ENCODE measurements at regions not wholly inside any gene's neighbourhood (a gene's known extent, or its start where the extent isn't known, plus 50 kb on each side); places are given as distances from the start of the nearest gene placed in this dataset.
"Not testable (repeated sequence)": the region's sequence is repeated elsewhere in the genome, so short reads cannot be mapped to it uniquely, and the experiment has no call there.

GRCh38 chr9:95684516-95684915 lies 167.7 kb upstream of the PTCH1 start:
- H3F3A ChIP-seq (ENCODE audit: control insufficient read depth, insufficient read depth) = no peaks in the 10 kb centered on the region
- H3K9me2 ChIP-seq (replicated peaks; ENCODE audit: control insufficient read depth, low read length) = no peaks in the 10 kb centered on the region
- H3K27ac ChIP-seq (ENCODE audit: low read depth, low read length) = no peak overlapping the region
- no peak overlapping the region for H3K4me2 ChIP-seq (ENCODE audit: low read length)
- no peaks in the 10 kb centered on the region for H3K36me3 ChIP-seq (ENCODE audit: control insufficient read depth, low read length)
- H3K4me3 ChIP-seq (ENCODE audit: low read length) = no peak overlapping the region
- H3K9me3 ChIP-seq (ENCODE audit: control insufficient read depth, insufficient read depth, low read length) = no peaks in the 10 kb centered on the region
- no peak for TF ChIP-seq CTCF (IDR thresholded peaks at IDR 0.05; ENCODE audit: low read depth, low read length, poor library complexity, severe bottlenecking)
- TF ChIP-seq EZH2phosphoT487 (IDR thresholded peaks at IDR 0.05; ENCODE audit: borderline replicate concordance, low read length) = no peak
- H3K4me1 ChIP-seq (ENCODE audit: control insufficient read depth, low read length) = no peaks in the 10 kb centered on the region
- no peaks in the 10 kb centered on the region for H3K79me2 ChIP-seq (ENCODE audit: control insufficient read depth, low read length)
- H4K20me1 ChIP-seq (ENCODE audit: control insufficient read depth, insufficient read depth, low read depth, low read length) = no peaks in the 10 kb centered on the region
- H3K27me3 ChIP-seq (ENCODE audit: control insufficient read depth, low read length) = no peaks in the 10 kb centered on the region

- H3K27me3 ChIP-seq (ENCODE audit: control insufficient read depth, low read length); H3K9me3 ChIP-seq (ENCODE audit: control insufficient read depth, insufficient read depth, low read length); H4K20me1 ChIP-seq (ENCODE audit: control insufficient read depth, insufficient read depth, low read depth, low read length); H3K4me1 ChIP-seq (ENCODE audit: control insufficient read depth, low read length); H3K27ac ChIP-seq (ENCODE audit: low read depth, low read length); H3K79me2 ChIP-seq (ENCODE audit: control insufficient read depth, low read length); H3K4me2 ChIP-seq (ENCODE audit: low read length); H3K36me3 ChIP-seq (ENCODE audit: control insufficient read depth, low read length); H3F3A ChIP-seq (ENCODE audit: control insufficient read depth, insufficient read depth); H3K4me3 ChIP-seq (ENCODE audit: low read length); H3K9me2 ChIP-seq (replicated peaks; ENCODE audit: control insufficient read depth, low read length): not testable (repeated sequence)
Observed at GRCh38 chr9:95680306-95680705, 163.5 kb upstream of the PTCH1 start.

GRCh38 chr9:95679874-95680273 lies 163.1 kb upstream of the PTCH1 start:
- Histone ChIP-seq H4K20me1 (ENCODE audit: control insufficient read depth, insufficient read depth, low read depth, low read length) (no peaks in the 10 kb centered on the region), H3K27me3 (ENCODE audit: control insufficient read depth, low read length) (no peaks in the 10 kb centered on the region), H3K27ac (ENCODE audit: low read depth, low read length) (no peak overlapping the region), H3K9me3 (ENCODE audit: control insufficient read depth, insufficient read depth, low read length) (no peaks in the 10 kb centered on the region), H3K4me1 (ENCODE audit: control insufficient read depth, low read length) (no peaks in the 10 kb centered on the region), H3K79me2 (ENCODE audit: control insufficient read depth, low read length) (no peaks in the 10 kb centered on the region), H3F3A (ENCODE audit: control insufficient read depth, insufficient read depth) (no peaks in the 10 kb centered on the region), H3K36me3 (ENCODE audit: control insufficient read depth, low read length) (no peaks in the 10 kb centered on the region), H3K9me2 (replicated peaks; ENCODE audit: control insufficient read depth, low read length) (no peaks in the 10 kb centered on the region), H3K4me2 (ENCODE audit: low read length) (no peak overlapping the region), H3K4me3 (ENCODE audit: low read length) (no peak overlapping the region)
- no peak for TF ChIP-seq EZH2phosphoT487 (IDR thresholded peaks at IDR 0.05; ENCODE audit: borderline replicate concordance, low read length)
- no peak for TF ChIP-seq CTCF (IDR thresholded peaks at IDR 0.05; ENCODE audit: low read depth, low read length, poor library complexity, severe bottlenecking)

- Histone ChIP-seq H3K9me2 (replicated peaks; ENCODE audit: control insufficient read depth, low read length) (no peaks in the 10 kb centered on the region), H3K27ac (ENCODE audit: low read depth, low read length) (no peak overlapping the region), H3K4me3 (ENCODE audit: low read length) (no peak overlapping the region), H3K4me1 (ENCODE audit: control insufficient read depth, low read length) (no peaks in the 10 kb centered on the region), H3K79me2 (ENCODE audit: control insufficient read depth, low read length) (no peaks in the 10 kb centered on the region), H3K36me3 (ENCODE audit: control insufficient read depth, low read length) (no peaks in the 10 kb centered on the region), H3K4me2 (ENCODE audit: low read length) (no peak overlapping the region), H3K9me3 (ENCODE audit: control insufficient read depth, insufficient read depth, low read length) (no peaks in the 10 kb centered on the region), H3K27me3 (ENCODE audit: control insufficient read depth, low read length) (no peaks in the 10 kb centered on the region), H3F3A (ENCODE audit: control insufficient read depth, insufficient read depth) (no peaks in the 10 kb centered on the region), H4K20me1 (ENCODE audit: control insufficient read depth, insufficient read depth, low read depth, low read length) (no peaks in the 10 kb centered on the region)
- TF ChIP-seq CTCF (IDR thresholded peaks at IDR 0.05; ENCODE audit: low read depth, low read length, poor library complexity, severe bottlenecking) (no peak), EZH2phosphoT487 (IDR thresholded peaks at IDR 0.05; ENCODE audit: borderline replicate concordance, low read length) (no peak)
Observed at GRCh38 chr9:95678759-95679158, 162.0 kb upstream of the PTCH1 start.
